ENCODE measurements at regions not wholly inside any gene's neighbourhood (a gene's known extent, or its start where the extent isn't known, plus 50 kb on each side); places are given as distances from the start of the nearest gene placed in this dataset.
"Not testable (repeated sequence)": the region's sequence is repeated elsewhere in the genome, so short reads cannot be mapped to it uniquely, and the experiment has no call there.

GRCh38 chr9:75372499-75373268 lies 284.4 kb downstream of the OSTF1 start:
- no peaks in the 10 kb centered on the region; the same call in 1 of the 2 replicates for H3K9me3 ChIP-seq (ENCODE audit: control insufficient read depth, insufficient read depth, low read length)
- H3K27me3 ChIP-seq (ENCODE audit: control insufficient read depth, insufficient read depth, low read length): no peaks in the 10 kb centered on the region
- CTCF ChIA-PET: no interaction called here
- no peak overlapping the region for H3K4me3 ChIP-seq (ENCODE audit: low read depth, low read length)
- no peak for DNase-seq (ENCODE audit: low read depth, low spot score)
- TF ChIP-seq CTCF (IDR thresholded peaks at IDR 0.05; ENCODE audit: low read depth, low read length): no peak
- H3K27ac ChIP-seq (ENCODE audit: low read depth, low read length): no peak overlapping the region
- POLR2A ChIA-PET: no interaction called here

GRCh38 chr9:75376680-75377254 lies 288.5 kb downstream of the OSTF1 start:
- DNase-seq (ENCODE audit: low read depth, low spot score): no peak
- CTCF ChIA-PET: no interaction called here
- Histone ChIP-seq H3K9me3 (ENCODE audit: control insufficient read depth, insufficient read depth, low read length) (peaks cover 5% of the 10 kb centered on the region), H3K4me3 (ENCODE audit: low read depth, low read length) (no peak overlapping the region), H3K27ac (ENCODE audit: low read depth, low read length) (no peak overlapping the region), H3K27me3 (ENCODE audit: control insufficient read depth, insufficient read depth, low read length) (no peaks in the 10 kb centered on the region)
- POLR2A ChIA-PET: no interaction called here
- no peak for TF ChIP-seq CTCF (IDR thresholded peaks at IDR 0.05; ENCODE audit: low read depth, low read length)

GRCh38 chr9:75378036-75378435 lies 289.7 kb downstream of the OSTF1 start:
- POLR2A ChIA-PET: no interaction called here
- Histone ChIP-seq H3K9me3 (ENCODE audit: control insufficient read depth, insufficient read depth, low read length) (peaks cover 5% of the 10 kb centered on the region), H3K27ac (ENCODE audit: low read depth, low read length) (no peak overlapping the region), H3K27me3 (ENCODE audit: control insufficient read depth, insufficient read depth, low read length) (no peaks in the 10 kb centered on the region), H3K4me3 (ENCODE audit: low read depth, low read length) (no peak overlapping the region)
- CTCF ChIA-PET: no interaction called here
- TF ChIP-seq CTCF (IDR thresholded peaks at IDR 0.05; ENCODE audit: low read depth, low read length): no peak
- DNase-seq (ENCODE audit: low read depth, low spot score): no peak

- TF ChIP-seq CTCF (IDR thresholded peaks at IDR 0.05; ENCODE audit: low read depth, low read length): no peak
- no peak for DNase-seq (ENCODE audit: low read depth, low spot score)
- H3K27me3 ChIP-seq (ENCODE audit: control insufficient read depth, insufficient read depth, low read length): no peaks in the 10 kb centered on the region
- POLR2A ChIA-PET: no interaction called here
- H3K4me3 ChIP-seq (ENCODE audit: low read depth, low read length): no peak overlapping the region
- peaks cover 5% of the 10 kb centered on the region for H3K9me3 ChIP-seq (ENCODE audit: control insufficient read depth, insufficient read depth, low read length)
- CTCF ChIA-PET: no interaction called here
- H3K27ac ChIP-seq (ENCODE audit: low read depth, low read length): no peak overlapping the region
Measured at GRCh38 chr9:75378926-75379325, 290.6 kb downstream of the OSTF1 start.

GRCh38 chr9:75382126-75382525 lies 293.8 kb downstream of the OSTF1 start:
- ChIA-PET POLR2A (no interaction called here), CTCF (no interaction called here)
- Histone ChIP-seq H3K27ac (ENCODE audit: low read depth, low read length) (no peak overlapping the region), H3K4me3 (ENCODE audit: low read depth, low read length) (no peak overlapping the region), H3K27me3 (ENCODE audit: control insufficient read depth, insufficient read depth, low read length) (no peaks in the 10 kb centered on the region), H3K9me3 (ENCODE audit: control insufficient read depth, insufficient read depth, low read length) (peaks cover 5% of the 10 kb centered on the region)
- DNase-seq (ENCODE audit: low read depth, low spot score): no peak
- no peak for TF ChIP-seq CTCF (IDR thresholded peaks at IDR 0.05; ENCODE audit: low read depth, low read length)

GRCh38 chr9:75383420-75384034 lies 295.2 kb downstream of the OSTF1 start:
- H3K4me3 ChIP-seq (ENCODE audit: low read depth, low read length); CTCF ChIA-PET; H3K9me3 ChIP-seq (ENCODE audit: control insufficient read depth, insufficient read depth, low read length); H3K27me3 ChIP-seq (ENCODE audit: control insufficient read depth, insufficient read depth, low read length); POLR2A ChIA-PET; DNase-seq (ENCODE audit: low read depth, low spot score); H3K27ac ChIP-seq (ENCODE audit: low read depth, low read length): not testable (repeated sequence)

Measured in AG04450 (cell line).